ENCODE measurements at regions not wholly inside any gene's neighbourhood (a gene's known extent, or its start where the extent isn't known, plus 50 kb on each side); places are given as distances from the start of the nearest gene placed in this dataset.
"Not testable (repeated sequence)": the region's sequence is repeated elsewhere in the genome, so short reads cannot be mapped to it uniquely, and the experiment has no call there.

GRCh38 chr3:137325934-137326333 is 368.2 kb downstream of the IL20RB start:
- no peaks in the 10 kb centered on the region for H3K27me3 ChIP-seq (ENCODE audit: control insufficient read depth, insufficient read depth, low read length)
- no peak overlapping the region for H3K4me3 ChIP-seq (ENCODE audit: low read depth, low read length)
- TF ChIP-seq CTCF (IDR thresholded peaks at IDR 0.05; ENCODE audit: insufficient read depth, low read length, poor library complexity, severe bottlenecking), result no peak
- no peaks in the 10 kb centered on the region for H3K36me3 ChIP-seq (ENCODE audit: control insufficient read depth, insufficient read depth, low read length)
- DNase-seq (ENCODE audit: low read depth), result no peak

GRCh38 chr3:137329594-137329993 is 371.8 kb downstream of the IL20RB start:
- H3K36me3 ChIP-seq (ENCODE audit: control insufficient read depth, insufficient read depth, low read length), result no peaks in the 10 kb centered on the region
- H3K4me3 ChIP-seq (ENCODE audit: low read depth, low read length), result no peak overlapping the region
- no peak for DNase-seq (ENCODE audit: low read depth)
- TF ChIP-seq CTCF (IDR thresholded peaks at IDR 0.05; ENCODE audit: insufficient read depth, low read length, poor library complexity, severe bottlenecking), result no peak
- H3K27me3 ChIP-seq (ENCODE audit: control insufficient read depth, insufficient read depth, low read length), result no peaks in the 10 kb centered on the region

DNA sequence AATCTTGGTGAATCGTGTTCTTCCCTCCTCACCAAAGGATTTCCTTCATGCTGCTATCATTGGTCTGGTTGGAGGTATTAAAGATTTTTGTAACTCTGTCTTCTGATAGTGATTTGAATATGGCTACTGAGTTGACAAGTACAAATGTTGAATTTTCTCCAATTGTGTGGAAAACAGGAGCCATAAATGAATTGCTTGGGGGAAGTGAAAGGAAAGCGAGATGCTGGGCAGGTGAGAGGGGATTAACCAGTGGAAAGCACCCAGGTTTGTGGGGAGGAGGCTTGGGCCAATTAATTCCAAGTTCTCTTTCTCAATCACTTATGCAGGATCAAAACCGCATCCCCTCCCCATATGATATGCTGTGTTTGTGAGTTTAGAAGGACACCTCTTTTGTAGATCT is 372.5 kb downstream of the IL20RB start:
- Histone ChIP-seq H3K36me3 (ENCODE audit: control insufficient read depth, insufficient read depth, low read length) (no peaks in the 10 kb centered on the region), H3K27me3 (ENCODE audit: control insufficient read depth, insufficient read depth, low read length) (no peaks in the 10 kb centered on the region), H3K4me3 (ENCODE audit: low read depth, low read length) (no peak overlapping the region)
- no peak for DNase-seq (ENCODE audit: low read depth)
- TF ChIP-seq CTCF (IDR thresholded peaks at IDR 0.05; ENCODE audit: insufficient read depth, low read length, poor library complexity, severe bottlenecking), result no peak

DNA sequence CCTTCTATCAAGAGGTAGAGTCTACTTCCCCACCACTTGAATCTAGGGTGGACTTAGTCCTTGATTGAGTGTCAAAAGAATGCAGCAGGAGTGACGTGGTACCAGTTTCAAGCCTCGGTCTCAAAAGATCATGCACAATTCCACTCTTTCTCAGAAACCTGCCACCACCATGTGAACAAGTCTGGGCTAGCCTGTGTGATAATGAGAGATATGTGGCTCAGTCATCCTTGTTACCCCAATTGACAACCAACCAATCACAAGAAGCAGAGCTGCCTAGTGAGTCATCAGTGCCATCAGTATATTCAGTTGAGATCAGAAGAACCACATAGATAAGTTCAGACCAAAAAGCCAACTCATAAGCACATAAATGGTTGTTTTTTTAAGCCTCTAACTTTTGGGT is 374.5 kb downstream of the IL20RB start:
- no peaks in the 10 kb centered on the region for H3K27me3 ChIP-seq (ENCODE audit: control insufficient read depth, insufficient read depth, low read length)
- H3K4me3 ChIP-seq (ENCODE audit: low read depth, low read length), result no peak overlapping the region
- no peak for DNase-seq (ENCODE audit: low read depth)
- no peak for TF ChIP-seq CTCF (IDR thresholded peaks at IDR 0.05; ENCODE audit: insufficient read depth, low read length, poor library complexity, severe bottlenecking)
- H3K36me3 ChIP-seq (ENCODE audit: control insufficient read depth, insufficient read depth, low read length), result no peaks in the 10 kb centered on the region

DNA sequence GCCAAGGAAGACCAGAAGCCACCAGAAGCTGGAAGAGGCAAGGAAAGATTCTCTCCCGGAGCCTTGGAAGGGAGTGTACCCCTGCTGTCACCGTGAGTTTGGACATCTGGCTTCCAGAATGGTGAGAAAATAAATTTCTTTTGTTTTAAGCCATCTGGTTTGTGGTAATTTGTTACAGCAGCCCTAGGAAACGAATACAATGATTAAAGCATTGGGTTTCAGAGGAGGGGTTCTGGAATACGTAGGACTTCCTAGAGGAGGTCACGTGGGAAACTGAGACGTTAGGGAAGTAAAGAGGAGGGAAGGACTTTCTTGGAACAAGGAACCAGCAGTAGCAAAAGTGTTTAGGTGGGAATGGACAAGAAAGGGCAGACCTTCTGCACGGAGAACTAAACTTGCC is 377.7 kb downstream of the IL20RB start:
- H3K27me3 ChIP-seq (ENCODE audit: control insufficient read depth, insufficient read depth, low read length), result no peaks in the 10 kb centered on the region
- H3K4me3 ChIP-seq (ENCODE audit: low read depth, low read length), result no peak overlapping the region
- no peak for TF ChIP-seq CTCF (IDR thresholded peaks at IDR 0.05; ENCODE audit: insufficient read depth, low read length, poor library complexity, severe bottlenecking)
- no peaks in the 10 kb centered on the region for H3K36me3 ChIP-seq (ENCODE audit: control insufficient read depth, insufficient read depth, low read length)
- no peak for DNase-seq (ENCODE audit: low read depth)

DNA sequence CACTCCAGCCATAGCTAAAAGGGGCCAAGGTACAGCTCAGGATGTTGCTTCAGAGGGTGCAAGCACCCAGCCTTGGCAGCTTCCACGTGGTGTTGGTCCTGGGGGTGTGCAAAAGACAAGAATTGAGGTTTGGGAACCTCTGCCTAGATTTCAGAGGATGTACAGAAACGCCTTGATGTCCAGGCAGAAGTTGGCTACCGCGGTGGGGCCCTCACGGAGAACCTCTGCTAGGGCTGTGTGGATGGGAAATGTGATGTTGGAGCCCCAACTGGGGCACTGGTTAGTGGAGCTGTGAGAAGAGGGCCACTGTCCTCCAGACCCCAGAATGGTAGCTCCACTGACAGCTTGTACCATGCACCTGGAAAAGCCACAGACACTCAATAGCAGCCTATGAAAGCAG is 380.6 kb downstream of the IL20RB start:
- DNase-seq (ENCODE audit: low read depth); H3K27me3 ChIP-seq (ENCODE audit: control insufficient read depth, insufficient read depth, low read length); H3K4me3 ChIP-seq (ENCODE audit: low read depth, low read length); H3K36me3 ChIP-seq (ENCODE audit: control insufficient read depth, insufficient read depth, low read length): not testable (repeated sequence)
